WTC11 (cell line): ENCODE measurements at regions not wholly inside any gene's neighbourhood (a gene's known extent, or its start where the extent isn't known, plus 50 kb on each side); places are given as distances from the start of the nearest gene placed in this dataset.

Experiments
- CTCF ChIP-seq: fragments of 200-600 bp; IDR thresholded peaks from 2 replicates; pipeline ENCODE4 v1.8.0; 2022; ENCODE audit warnings: antibody characterized with exemption
- FOXP4 ChIP-seq: sonication (generic); formaldehyde crosslinking; IDR thresholded peaks from 2 replicates; pipeline ENCODE4 v1.8.0; 2022; ENCODE audit warnings: mild to moderate bottlenecking, missing genetic modification reagents
- IRF2 ChIP-seq: sonication (generic); formaldehyde crosslinking; IDR thresholded peaks from 2 replicates; pipeline ENCODE4 v1.8.0; 2022; ENCODE audit warnings: low read depth, missing genetic modification reagents, borderline replicate concordance
- PREB ChIP-seq: sonication (generic); formaldehyde crosslinking; IDR thresholded peaks from 2 replicates; pipeline ENCODE4 v1.8.1; 2022; ENCODE audit warnings: mild to moderate bottlenecking, missing genetic modification reagents, moderate library complexity, borderline replicate concordance
- TF ChIP-seq, protein P1 (sequence below): sonication (generic); formaldehyde crosslinking; conservative IDR thresholded peaks from 2 replicates; pipeline ENCODE4 v1.8.1; 2023; ENCODE audit warnings: mild to moderate bottlenecking, low read depth, missing genetic modification reagents, moderate library complexity
- TF ChIP-seq, protein P2 (sequence below): sonication (generic); formaldehyde crosslinking; IDR thresholded peaks from 2 replicates; pipeline ENCODE4 v1.8.0; 2022; ENCODE audit warnings: mild to moderate bottlenecking, missing genetic modification reagents

GRCh38 chr2:56707218-56707617, 523.4 kb downstream of the CCDC85A start:
- TF ChIP-seq, protein P1, sequence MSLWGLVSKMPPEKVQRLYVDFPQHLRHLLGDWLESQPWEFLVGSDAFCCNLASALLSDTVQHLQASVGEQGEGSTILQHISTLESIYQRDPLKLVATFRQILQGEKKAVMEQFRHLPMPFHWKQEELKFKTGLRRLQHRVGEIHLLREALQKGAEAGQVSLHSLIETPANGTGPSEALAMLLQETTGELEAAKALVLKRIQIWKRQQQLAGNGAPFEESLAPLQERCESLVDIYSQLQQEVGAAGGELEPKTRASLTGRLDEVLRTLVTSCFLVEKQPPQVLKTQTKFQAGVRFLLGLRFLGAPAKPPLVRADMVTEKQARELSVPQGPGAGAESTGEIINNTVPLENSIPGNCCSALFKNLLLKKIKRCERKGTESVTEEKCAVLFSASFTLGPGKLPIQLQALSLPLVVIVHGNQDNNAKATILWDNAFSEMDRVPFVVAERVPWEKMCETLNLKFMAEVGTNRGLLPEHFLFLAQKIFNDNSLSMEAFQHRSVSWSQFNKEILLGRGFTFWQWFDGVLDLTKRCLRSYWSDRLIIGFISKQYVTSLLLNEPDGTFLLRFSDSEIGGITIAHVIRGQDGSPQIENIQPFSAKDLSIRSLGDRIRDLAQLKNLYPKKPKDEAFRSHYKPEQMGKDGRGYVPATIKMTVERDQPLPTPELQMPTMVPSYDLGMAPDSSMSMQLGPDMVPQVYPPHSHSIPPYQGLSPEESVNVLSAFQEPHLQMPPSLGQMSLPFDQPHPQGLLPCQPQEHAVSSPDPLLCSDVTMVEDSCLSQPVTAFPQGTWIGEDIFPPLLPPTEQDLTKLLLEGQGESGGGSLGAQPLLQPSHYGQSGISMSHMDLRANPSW (CRISPR knock-in tag), result no peak
- TF ChIP-seq, protein P2, sequence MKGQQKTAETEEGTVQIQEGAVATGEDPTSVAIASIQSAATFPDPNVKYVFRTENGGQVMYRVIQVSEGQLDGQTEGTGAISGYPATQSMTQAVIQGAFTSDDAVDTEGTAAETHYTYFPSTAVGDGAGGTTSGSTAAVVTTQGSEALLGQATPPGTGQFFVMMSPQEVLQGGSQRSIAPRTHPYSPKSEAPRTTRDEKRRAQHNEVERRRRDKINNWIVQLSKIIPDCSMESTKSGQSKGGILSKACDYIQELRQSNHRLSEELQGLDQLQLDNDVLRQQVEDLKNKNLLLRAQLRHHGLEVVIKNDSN (CRISPR knock-in tag), result no peak
- no peak for TF ChIP-seq CTCF
- TF ChIP-seq PREB (CRISPR knock-in tag), result no peak
- no peak for TF ChIP-seq FOXP4
- TF ChIP-seq IRF2 (CRISPR knock-in tag), result no peak
